ENCODE measurements at regions not wholly inside any gene's neighbourhood (a gene's known extent, or its start where the extent isn't known, plus 50 kb on each side); places are given as distances from the start of the nearest gene placed in this dataset.

GRCh38 chr7:136501151-136501550, 367.3 kb upstream of the CHRM2 start:
- TF ChIP-seq SRF (IDR thresholded peaks at IDR 0.05; ENCODE audit: low read depth, low read length) (no peak), CTCF (IDR thresholded peaks at IDR 0.05; ENCODE audit: control extremely low read depth in 1 of 3, insufficient read depth in 1 of 3, low read depth in 1 of 3, low read length in 3 of 3) (no peak), ASH2L (IDR thresholded peaks at IDR 0.05; ENCODE audit: low read length) (no peak), E2F6 (IDR thresholded peaks at IDR 0.05) (no peak), RXRA (IDR thresholded peaks at IDR 0.05; ENCODE audit: insufficient read depth, low read depth, low read length) (no peak)
